ENCODE measurements at regions not wholly inside any gene's neighbourhood (a gene's known extent, or its start where the extent isn't known, plus 50 kb on each side); places are given as distances from the start of the nearest gene placed in this dataset.

- TF ChIP-seq YY1 (IDR thresholded peaks at IDR 0.05; ENCODE audit: low read depth): no peak
- no peak for TF ChIP-seq CTCF (IDR thresholded peaks at IDR 0.05)
- TF ChIP-seq TEAD4 (IDR thresholded peaks at IDR 0.05; ENCODE audit: borderline replicate concordance, insufficient read depth): no peak
- TF ChIP-seq JUND (IDR thresholded peaks at IDR 0.05): no peak
- TF ChIP-seq CHD2 (IDR thresholded peaks at IDR 0.05; ENCODE audit: low read length, partially characterized antibody): no peak
- no peak for TF ChIP-seq TAF1 (IDR thresholded peaks at IDR 0.05; ENCODE audit: borderline replicate concordance, low read depth, low read length)
- no peak for TF ChIP-seq MXI1 (IDR thresholded peaks at IDR 0.05; ENCODE audit: low read depth, low read length)
- TF ChIP-seq RAD21 (IDR thresholded peaks at IDR 0.05; ENCODE audit: low read length): no peak
- no peak for TF ChIP-seq POLR2AphosphoS5 (IDR thresholded peaks at IDR 0.05; ENCODE audit: low read depth, low read length)
These were observed 81.0 kb upstream of the PTHLH start for GRCh38 chr12:28053564-28053963.
